ENCODE measurements at regions not wholly inside any gene's neighbourhood (a gene's known extent, or its start where the extent isn't known, plus 50 kb on each side); places are given as distances from the start of the nearest gene placed in this dataset.
A peak's percentile ranks its signal among the peaks of the same experiment; 100 is the strongest.

GRCh38 chrX:27336466-27337091 is 126.6 kb downstream of the PPP4R3C start:
- TF ChIP-seq CTCF (IDR thresholded peaks at IDR 0.05) (peak; percentile 33 to 72 (median 54)), POLR2AphosphoS5 (IDR thresholded peaks at IDR 0.05) (no peak), POLR2A (IDR thresholded peaks at IDR 0.05) (no peak), EP300 (IDR thresholded peaks at IDR 0.05) (no peak)
